K562 (cell line): ENCODE measurements at regions not wholly inside any gene's neighbourhood (a gene's known extent, or its start where the extent isn't known, plus 50 kb on each side); places are given as distances from the start of the nearest gene placed in this dataset.

ENCODE experiments used
- AFF4 ChIP-seq: sonication (generic); formaldehyde crosslinking; IDR thresholded peaks from 2 replicates; pipeline ENCODE4 v1.8.0; 2023; ENCODE audit warnings: mild to moderate bottlenecking, missing genetic modification reagents
- BRCA1 ChIP-seq, 2 experiments: fragments of 450-650 bp in 1 of 2; sonication (generic) in 1 of 2; formaldehyde crosslinking in 1 of 2; IDR thresholded peaks; 2 replicates each; pipeline versions ENCODE4 v1.5.0 to v1.6.1; 2017 to 2020; ENCODE audit warnings: mild to moderate bottlenecking in 1 of 2, missing genetic modification reagents in 1 of 2
- BRD4 ChIP-seq: fragments of 200-600 bp; sonication (generic); IDR thresholded peaks from 2 replicates; pipeline ENCODE4 v1.6.1; 2017; ENCODE audit warnings: inconsistent platforms
- CTCF ChIP-seq, 3 experiments: IDR thresholded peaks in 2 of 3; conservative IDR thresholded peaks in 1 of 3; 2 replicates each; pipeline ENCODE4 v1.5.1; 2011 to 2012; ENCODE audit warnings: low read length in 3 of 3, mild to moderate bottlenecking in 3 of 3, control low read depth in 2 of 3, improper control_type of control experiment in 1 of 3, inconsistent platforms in 1 of 3, low read depth in 1 of 3, mixed read lengths in 1 of 3, moderate library complexity in 1 of 3; ENCODE audit not compliant: insufficient read depth in 2 of 3
- FOXA1 ChIP-seq: fragments of 450-650 bp; IDR thresholded peaks from 2 replicates; pipeline ENCODE4 v1.6.1; 2016; ENCODE audit warnings: mild to moderate bottlenecking, borderline replicate concordance
- HMG20A ChIP-seq: fragments of 450-650 bp; formaldehyde crosslinking; conservative IDR thresholded peaks from 2 replicates; pipeline ENCODE4 v1.4.0; 2020; ENCODE audit warnings: mild to moderate bottlenecking, mixed read lengths
- IFI16 ChIP-seq: fragments of 250-450 bp; sonication (Bioruptor Pico); IDR thresholded peaks from 2 replicates; pipeline ENCODE4 v2.1.2; 2022; ENCODE audit warnings: mild to moderate bottlenecking, inconsistent platforms
- JUN ChIP-seq, 2 experiments: sonication (generic) in 1 of 2; formaldehyde crosslinking in 1 of 2; IDR thresholded peaks; 2 replicates each; pipeline versions ENCODE4 v1.6.1 to v1.8.0; 2012 to 2022; ENCODE audit warnings: borderline replicate concordance in 2 of 2, mild to moderate bottlenecking in 2 of 2, improper control_type of control experiment in 1 of 2, low read depth in 1 of 2, low read length in 1 of 2, missing genetic modification reagents in 1 of 2
- NR2C2 ChIP-seq, 2 experiments: fragments of 200-800 bp in 1 of 2; sonication (Bioruptor generic) in 1 of 2; sonication (generic) in 1 of 2; formaldehyde crosslinking in 1 of 2; IDR thresholded peaks; 2 replicates each; pipeline versions ENCODE4 v1.6.1 to v1.8.0; 2016 to 2022; ENCODE audit warnings: mild to moderate bottlenecking in 1 of 2, missing compliant biosample characterization in 1 of 2, missing genetic modification characterization in 1 of 2, missing genetic modification reagents in 1 of 2
- NR3C1 ChIP-seq: sonication (generic); formaldehyde crosslinking; IDR thresholded peaks from 2 replicates; pipeline ENCODE4 v1.8.1; 2022; ENCODE audit warnings: missing genetic modification reagents
- RAD21 ChIP-seq, 2 experiments: fragments of 250-450 bp in 1 of 2; fragments of 450-650 bp in 1 of 2; sonication (Bioruptor Pico) in 1 of 2; formaldehyde crosslinking in 1 of 2; IDR thresholded peaks in 1 of 2; conservative IDR thresholded peaks in 1 of 2; 2 replicates each; pipeline versions ENCODE4 v1.4.0 to v1.8.0; 2020 to 2022; ENCODE audit warnings: mild to moderate bottlenecking in 2 of 2, moderate library complexity in 1 of 2
- RAD51 ChIP-seq: fragments of 450-650 bp; IDR thresholded peaks from 2 replicates; pipeline ENCODE4 v1.7.1; 2016; ENCODE audit warnings: low read depth, mild to moderate bottlenecking, borderline replicate concordance
- TBL1XR1 ChIP-seq, 2 experiments: IDR thresholded peaks; 2 replicates each; pipeline ENCODE4 v1.6.1; 2012; ENCODE audit warnings: improper control_type of control experiment in 2 of 2, low read length in 2 of 2, mild to moderate bottlenecking in 1 of 2
- ZNF764 ChIP-seq: fragments of 250-450 bp; sonication (Bioruptor Pico); IDR thresholded peaks from 2 replicates; pipeline ENCODE4 v1.4.0; 2020; ENCODE audit warnings: low read depth, mild to moderate bottlenecking, moderate library complexity

- TF ChIP-seq NR3C1 (CRISPR knock-in tag) (no peak), AFF4 (CRISPR knock-in tag) (no peak), IFI16 (CRISPR knock-in tag) (no peak), BRCA1 (IDR thresholded peaks at IDR 0.05) (no peak), BRCA1 (CRISPR knock-in tag; IDR thresholded peaks at IDR 0.05) (no peak), HMG20A (no peak), ZNF764 (CRISPR knock-in tag) (no peak), JUN (IDR thresholded peaks at IDR 0.05; ENCODE audit: borderline replicate concordance, low read depth, low read length) (no peak), JUN (CRISPR knock-in tag; IDR thresholded peaks at IDR 0.05; ENCODE audit: borderline replicate concordance) (no peak), BRD4 (no peak), CTCF (IDR thresholded peaks at IDR 0.05 in 2 of 3, conservative IDR thresholded peaks at IDR 0.05 in 1 of 3; ENCODE audit: insufficient read depth in 2 of 3, low read depth in 1 of 3, low read length in 3 of 3) (no peak), NR2C2 (CRISPR knock-in tag; IDR thresholded peaks at IDR 0.05) (no peak), NR2C2 (tag; IDR thresholded peaks at IDR 0.05) (no peak), FOXA1 (no peak), TBL1XR1 (IDR thresholded peaks at IDR 0.05; ENCODE audit: low read length in 2 of 2) (no peak), RAD21 (CRISPR knock-in tag; conservative IDR thresholded peaks at IDR 0.05 in 1 of 2, IDR thresholded peaks at IDR 0.05 in 1 of 2) (no peak), RAD51 (no peak)
Observed at GRCh38 chr6:131488780-131489179, 84.2 kb upstream of the ARG1 start.
